ENCODE measurements at regions not wholly inside any gene's neighbourhood (a gene's known extent, or its start where the extent isn't known, plus 50 kb on each side); places are given as distances from the start of the nearest gene placed in this dataset. TPM values are rescaled to one million over a fixed set of nuclear protein-coding genes. Genes with fewer than 3 reads are reported as not detected.

Small RNA genes lying in the stretch of these regions (small RNA-seq; reads per million reads assigned to genes)
- gene RNU4-77P (ENCODE audit: low replicate concordance): not detected

All from lung (tissue), 1 donor.